Esophagus muscularis mucosa (tissue), 4 donors: ENCODE measurements at regions not wholly inside any gene's neighbourhood (a gene's known extent, or its start where the extent isn't known, plus 50 kb on each side); places are given as distances from the start of the nearest gene placed in this dataset.

Source experiments
- DNase-seq: peaks from one replicate; pipeline ENCODE4 v3.0.0-alpha.2; 2017; ENCODE audit errors: extremely low spot score
- H3K27ac ChIP-seq, 4 donors: fragments of 200-600 bp; sonication (generic); replicated peaks in 1 of 4; 1 replicate in 3 of 4; 2 replicates in 1 of 4; pipeline ENCODE4 v1.5.1; 2016 to 2019; ENCODE audit warnings: mild to moderate bottlenecking in 1 of 4
- H3K27me3 ChIP-seq, 4 donors: fragments of 200-600 bp; sonication (generic); one replicate each; pipeline versions ENCODE4 v1.5.1 to v1.6.0; 2016 to 2019
- H3K36me3 ChIP-seq, 4 donors: fragments of 200-600 bp; sonication (generic); one replicate each; pipeline ENCODE4 v1.5.1; 2016 to 2019
- H3K4me1 ChIP-seq, 4 donors: fragments of 200-600 bp; sonication (generic); one replicate each; pipeline ENCODE4 v1.5.1; 2016 to 2019
- H3K4me3 ChIP-seq, 4 donors: fragments of 200-600 bp; sonication (generic); 1 replicate in 2 of 4; 2 replicates in 2 of 4; pipeline ENCODE4 v1.5.1; 2016 to 2019; ENCODE audit warnings: mild to moderate bottlenecking in 4 of 4, moderate library complexity in 1 of 4
- H3K9me3 ChIP-seq, 4 donors: fragments of 200-600 bp; sonication (generic); 1 replicate in 3 of 4; 2 replicates in 1 of 4; pipeline ENCODE4 v1.5.1; 2016 to 2019
- CTCF ChIP-seq, 3 experiments: fragments of 200-600 bp in 2 of 3; fragments of 450-650 bp in 1 of 3; sonication (generic) in 2 of 3; IDR thresholded peaks; one replicate each; pipeline ENCODE4 v1.5.1; 2017 to 2019; ENCODE audit warnings: antibody characterized with exemption in 3 of 3, mild to moderate bottlenecking in 2 of 3, moderate library complexity in 1 of 3
- EP300 ChIP-seq: sonication (generic); formaldehyde crosslinking; IDR thresholded peaks from one replicate; pipeline ENCODE4 v1.6.1; 2017; ENCODE audit warnings: antibody characterized with exemption
- POLR2A ChIP-seq: fragments of 450-650 bp; IDR thresholded peaks from one replicate; pipeline ENCODE4 v1.6.1; 2017; ENCODE audit warnings: antibody characterized with exemption, moderate library complexity, mild to moderate bottlenecking, low read depth
- POLR2AphosphoS5 ChIP-seq, 2 donors: sonication (generic); formaldehyde crosslinking; IDR thresholded peaks; one replicate each; pipeline ENCODE4 v1.6.1; 2017; ENCODE audit warnings: antibody characterized with exemption in 2 of 2
- WGBS: methylation state at CpG from one replicate; pipeline ENCODE4 v1.1.5; 2018; 5-methylcytosine and 5-hydroxymethylcytosine counted together
- intact Hi-C: fragments of 100-400 bp; cut with DNase I; formaldehyde crosslinking; loops from one replicate; pipeline ENCODE4 v1.15.1; 2023

DNA sequence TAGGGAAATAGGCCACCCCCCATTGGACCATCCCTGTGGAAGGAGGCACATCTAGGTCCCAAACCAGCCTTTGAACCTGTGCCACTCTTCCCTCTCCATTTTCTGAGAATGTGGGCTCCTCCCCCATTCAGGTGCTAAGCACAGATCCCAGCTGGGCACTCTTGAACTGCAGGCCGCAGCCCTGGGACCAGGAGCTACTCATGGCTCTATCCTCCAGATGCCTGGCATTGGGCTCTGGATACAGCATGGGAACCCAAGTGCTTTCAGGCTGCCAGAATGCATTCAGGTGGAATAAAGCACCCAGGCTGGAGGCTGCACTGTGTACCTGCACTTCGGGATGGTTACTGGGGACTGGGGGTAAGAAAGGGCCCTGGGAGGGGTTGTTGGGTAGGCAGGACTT lies 1372.3 kb upstream of the SPRY2 start:
- DNase-seq, result no peak
- intact Hi-C loops, result no loop called here
- no peaks in the 10 kb centered on the region for H3K36me3 ChIP-seq

GRCh38 chr13:81697826-81698225 lies 1356.9 kb upstream of the SPRY2 start:
- Histone ChIP-seq H3K27me3 (no peaks in the 10 kb centered on the region), H3K4me3 (no peak overlapping the region), H3K4me1 (no peaks in the 10 kb centered on the region), H3K36me3 (no peaks in the 10 kb centered on the region), H3K27ac (no peak overlapping the region), H3K9me3 (no peaks in the 10 kb centered on the region)
- no peak for TF ChIP-seq CTCF (IDR thresholded peaks at IDR 0.05)
- no peak for TF ChIP-seq POLR2A
- TF ChIP-seq POLR2AphosphoS5 (IDR thresholded peaks at IDR 0.05), result no peak
- TF ChIP-seq EP300, result no peak
- WGBS, result 84% methylated on average over 4 of the region's 4 CpGs
- intact Hi-C loops, result no loop called here
- DNase-seq, result no peak

More for the DNA sequence above, 1372.3 kb upstream of the SPRY2 start:
- Histone ChIP-seq H3K27me3 (peaks cover 0 to 4% (median 0%) of the 10 kb centered on the region in 4 donors), H3K4me3 (no peak overlapping the region), H3K4me1 (no peaks in the 10 kb centered on the region), H3K27ac (no peak overlapping the region), H3K9me3 (no peaks in the 10 kb centered on the region)
- no peak for TF ChIP-seq CTCF (IDR thresholded peaks at IDR 0.05)
- no peak for TF ChIP-seq EP300
- no peak for TF ChIP-seq POLR2A
- TF ChIP-seq POLR2AphosphoS5 (IDR thresholded peaks at IDR 0.05), result no peak
- WGBS, result 100% methylated on average over 2 of the region's 2 CpGs

DNA sequence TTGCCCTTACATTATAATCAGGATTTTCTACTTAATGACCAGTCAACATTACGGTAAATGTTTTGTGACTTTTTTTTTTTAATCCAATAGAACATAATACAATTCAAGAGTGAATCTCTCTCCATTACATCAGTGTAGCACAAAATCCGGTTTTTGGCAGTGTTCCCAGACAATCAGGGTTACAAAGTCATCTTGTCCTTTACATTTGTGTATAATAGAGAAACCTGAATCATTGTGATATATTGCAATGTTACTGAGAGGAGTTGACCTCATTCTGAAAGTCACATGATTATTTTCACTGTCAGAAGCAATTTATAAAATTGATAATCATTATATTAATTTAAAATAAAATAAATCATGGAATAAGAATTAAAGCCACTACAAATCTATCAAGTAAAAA lies 1346.0 kb upstream of the SPRY2 start:
- Histone ChIP-seq H3K4me3 (no peak overlapping the region), H3K27ac (no peak overlapping the region), H3K27me3 (no peaks in the 10 kb centered on the region), H3K4me1 (no peaks in the 10 kb centered on the region), H3K9me3 (no peaks in the 10 kb centered on the region), H3K36me3 (no peaks in the 10 kb centered on the region)
- no peak for DNase-seq
- TF ChIP-seq POLR2AphosphoS5 (IDR thresholded peaks at IDR 0.05), result no peak
- TF ChIP-seq POLR2A, result no peak
- TF ChIP-seq CTCF (IDR thresholded peaks at IDR 0.05), result no peak
- TF ChIP-seq EP300, result no peak
- 29% methylated on average over 2 of the region's 2 CpGs for WGBS
- intact Hi-C loops, result no loop called here

DNA sequence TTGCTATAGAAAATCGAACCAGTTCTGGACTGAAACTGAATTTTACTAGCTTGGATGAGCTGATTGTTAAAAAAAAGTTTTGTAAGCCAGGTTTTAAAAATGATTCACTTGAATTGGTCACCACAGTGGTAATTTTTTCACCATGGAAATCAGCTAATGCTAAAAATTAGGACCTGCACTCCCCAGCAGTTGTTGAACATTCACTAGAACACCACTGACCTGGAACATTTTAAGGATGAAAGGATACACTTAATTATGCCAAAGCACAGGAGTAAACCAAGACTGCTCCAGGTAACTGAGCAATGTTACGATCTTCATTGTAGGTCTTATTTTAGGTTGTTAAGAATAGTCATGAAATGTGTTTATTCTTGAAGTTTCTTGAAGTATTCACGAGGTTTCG lies 1342.6 kb upstream of the SPRY2 start:
- intact Hi-C loops, result no loop called here
- Histone ChIP-seq H3K4me3 (no peak overlapping the region), H3K36me3 (no peaks in the 10 kb centered on the region), H3K9me3 (peaks cover 0 to 7% (median 0%) of the 10 kb centered on the region in 4 donors), H3K27me3 (no peaks in the 10 kb centered on the region), H3K27ac (no peak overlapping the region), H3K4me1 (no peaks in the 10 kb centered on the region)
- WGBS, result 82% methylated on average over 4 of the region's 4 CpGs
- no peak for DNase-seq
- no peak for TF ChIP-seq POLR2A
- no peak for TF ChIP-seq POLR2AphosphoS5 (IDR thresholded peaks at IDR 0.05)
- no peak for TF ChIP-seq EP300

- no peaks in the 10 kb centered on the region for H3K36me3 ChIP-seq
- peaks cover 0 to 12% (median 5%) of the 10 kb centered on the region in 4 donors for H3K9me3 ChIP-seq
- H3K27me3 ChIP-seq, result no peaks in the 10 kb centered on the region
- no peaks in the 10 kb centered on the region for H3K4me1 ChIP-seq
- H3K4me3 ChIP-seq, result no peak overlapping the region
- 65% methylated on average over 2 of the region's 2 CpGs for WGBS
- intact Hi-C loops, result no loop called here
- no peak for DNase-seq
- no peak for TF ChIP-seq POLR2A
- TF ChIP-seq CTCF (IDR thresholded peaks at IDR 0.05), result no peak
- no peak overlapping the region for H3K27ac ChIP-seq
Measured at GRCh38 chr13:81682081-81682630, 1341.2 kb upstream of the SPRY2 start.
